ENCODE measurements at regions not wholly inside any gene's neighbourhood (a gene's known extent, or its start where the extent isn't known, plus 50 kb on each side); places are given as distances from the start of the nearest gene placed in this dataset.
A peak's percentile ranks its signal among the peaks of the same experiment; 100 is the strongest.
"Not testable (repeated sequence)": the region's sequence is repeated elsewhere in the genome, so short reads cannot be mapped to it uniquely, and the experiment has no call there.

GRCh38 chrX:54615109-54615508 is 85.1 kb downstream of the GNL3L start:
- DNase-seq, result no peak

- no peak for DNase-seq
Observed at GRCh38 chrX:54633641-54634040, 103.6 kb downstream of the GNL3L start.

- no peak for DNase-seq
Observed at GRCh38 chrX:54639018-54639345, 109.0 kb downstream of the GNL3L start.

GRCh38 chrX:54639346-54640102 is 109.5 kb downstream of the GNL3L start:
- peak; percentile 90 to 96 (median 94) for DNase-seq

GRCh38 chrX:54640103-54640690 is 110.2 kb downstream of the GNL3L start:
- no peak for DNase-seq

GRCh38 chrX:54640736-54641135 is 110.7 kb downstream of the GNL3L start:
- DNase-seq, result peak in 3 of 4 experiments; percentile 2 to 13 (median 10)

- no peak for DNase-seq
Observed at GRCh38 chrX:54641530-54641929, 111.5 kb downstream of the GNL3L start.

GRCh38 chrX:54647607-54648006 is 117.6 kb downstream of the GNL3L start:
- DNase-seq, result not testable (repeated sequence)

- DNase-seq, result no peak
Observed at GRCh38 chrX:54659547-54659946, 129.5 kb downstream of the GNL3L start.

- no peak for DNase-seq
Observed at GRCh38 chrX:54675762-54676161, 122.3 kb downstream of the ITIH6 start.

GRCh38 chrX:54695231-54695630 is 102.8 kb downstream of the ITIH6 start:
- no peak for DNase-seq

- no peak for DNase-seq
Observed at GRCh38 chrX:54695816-54696487, 102.1 kb downstream of the ITIH6 start.
